Endothelial cell (in vitro differentiated cells): ENCODE measurements at regions not wholly inside any gene's neighbourhood (a gene's known extent, or its start where the extent isn't known, plus 50 kb on each side); places are given as distances from the start of the nearest gene placed in this dataset.

ENCODE experiments used
- DNase-seq: peaks from one replicate; pipeline ENCODE4 v3.0.0; 2021; ENCODE audit warnings: low spot score
- H3K27ac Mint-ChIP-seq: one replicate; pipeline ENCODE4 v1.8.0; 2021; ENCODE audit warnings: mixed read lengths, inconsistent platforms; ENCODE audit not compliant: unreplicated experiment
- H3K27me3 Mint-ChIP-seq: one replicate; pipeline ENCODE4 v1.8.0; 2021; ENCODE audit warnings: mild to moderate bottlenecking, moderate library complexity, mixed read lengths, inconsistent platforms; ENCODE audit not compliant: unreplicated experiment
- H3K36me3 Mint-ChIP-seq: one replicate; pipeline ENCODE4 v1.8.0; 2021; ENCODE audit warnings: mild to moderate bottlenecking, low read depth, mixed read lengths, inconsistent platforms; ENCODE audit not compliant: unreplicated experiment
- H3K4me1 Mint-ChIP-seq: one replicate; pipeline ENCODE4 v1.8.0; 2021; ENCODE audit warnings: mild to moderate bottlenecking, mixed read lengths, inconsistent platforms; ENCODE audit not compliant: unreplicated experiment
- H3K4me3 Mint-ChIP-seq: one replicate; pipeline ENCODE4 v1.8.0; 2021; ENCODE audit warnings: mild to moderate bottlenecking, mixed read lengths, inconsistent platforms; ENCODE audit not compliant: unreplicated experiment
- H3K9me3 Mint-ChIP-seq: one replicate; pipeline ENCODE4 v1.8.0; 2021; ENCODE audit warnings: mixed read lengths, inconsistent platforms; ENCODE audit not compliant: unreplicated experiment
- CTCF ChIP-seq: fragments of 200-600 bp; sonication (generic); IDR thresholded peaks from one replicate; pipeline ENCODE4 v1.5.0; 2021; ENCODE audit warnings: antibody characterized with exemption; ENCODE audit not compliant: unreplicated experiment

- Mint-ChIP-seq H3K4me1 (no peaks in the 10 kb centered on the region), H3K27me3 (peaks cover 2% of the 10 kb centered on the region), H3K27ac (no peak overlapping the region), H3K36me3 (no peaks in the 10 kb centered on the region), H3K4me3 (no peak overlapping the region), H3K9me3 (no peaks in the 10 kb centered on the region)
- TF ChIP-seq CTCF: no peak
- DNase-seq: no peak
Observed at GRCh38 chr13:26838821-26839220, 78.2 kb upstream of the GPR12 start.

DNA sequence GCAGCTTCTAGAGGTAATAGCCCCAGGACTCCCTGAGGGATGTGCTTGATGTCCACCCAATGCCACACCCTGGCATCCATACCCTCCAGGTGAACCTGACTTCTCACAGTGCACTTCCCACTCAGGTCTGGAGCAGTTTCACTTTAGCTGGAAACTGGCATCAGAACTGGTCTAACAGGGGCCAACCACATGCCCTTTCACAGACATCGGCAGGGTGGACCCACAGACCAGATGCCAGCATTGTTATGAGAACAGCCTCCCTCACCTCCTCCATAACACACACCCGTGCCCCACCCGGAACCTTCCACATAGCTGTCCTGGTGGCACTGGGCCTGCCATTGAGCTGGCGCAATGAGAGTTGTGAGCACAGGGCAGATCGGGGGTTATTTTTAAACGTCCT is 77.4 kb upstream of the GPR12 start:
- Mint-ChIP-seq H3K36me3 (no peaks in the 10 kb centered on the region), H3K9me3 (no peaks in the 10 kb centered on the region), H3K27ac (no peak overlapping the region), H3K27me3 (peaks cover 2% of the 10 kb centered on the region), H3K4me1 (no peaks in the 10 kb centered on the region), H3K4me3 (no peak overlapping the region)
- TF ChIP-seq CTCF: no peak
- DNase-seq: no peak

- DNase-seq: no peak
- Mint-ChIP-seq H3K4me3 (no peak overlapping the region), H3K36me3 (no peaks in the 10 kb centered on the region), H3K9me3 (no peaks in the 10 kb centered on the region), H3K4me1 (no peaks in the 10 kb centered on the region), H3K27ac (no peak overlapping the region), H3K27me3 (peaks cover 2% of the 10 kb centered on the region)
- no peak for TF ChIP-seq CTCF
Observed at GRCh38 chr13:26837102-26837501, 76.5 kb upstream of the GPR12 start.

DNA sequence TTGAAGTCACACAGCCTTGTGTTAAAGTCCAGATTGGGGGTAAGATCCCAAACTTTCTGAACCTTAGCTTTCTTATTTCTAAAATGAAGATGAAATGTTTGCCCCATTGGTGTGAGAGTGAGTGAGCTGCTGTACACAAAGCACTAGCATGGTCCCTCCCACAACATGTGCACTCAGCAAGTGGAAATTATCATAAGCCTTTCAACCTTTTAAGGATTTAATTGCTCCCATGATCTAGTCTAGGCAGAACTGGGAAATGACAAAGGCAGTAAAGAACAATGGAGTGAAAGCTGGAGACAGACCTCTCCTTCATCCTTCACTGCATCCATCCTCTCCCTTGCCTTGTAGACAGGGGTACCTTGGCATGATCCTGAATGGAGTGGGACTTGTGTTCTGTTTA is 76.0 kb upstream of the GPR12 start:
- no peaks in the 10 kb centered on the region for H3K36me3 Mint-ChIP-seq
- H3K9me3 Mint-ChIP-seq: no peaks in the 10 kb centered on the region
- no peaks in the 10 kb centered on the region for H3K4me1 Mint-ChIP-seq
- no peak for DNase-seq
- H3K4me3 Mint-ChIP-seq: no peak overlapping the region
- H3K27ac Mint-ChIP-seq: no peak overlapping the region
- TF ChIP-seq CTCF: no peak
- H3K27me3 Mint-ChIP-seq: peaks cover 2% of the 10 kb centered on the region

DNA sequence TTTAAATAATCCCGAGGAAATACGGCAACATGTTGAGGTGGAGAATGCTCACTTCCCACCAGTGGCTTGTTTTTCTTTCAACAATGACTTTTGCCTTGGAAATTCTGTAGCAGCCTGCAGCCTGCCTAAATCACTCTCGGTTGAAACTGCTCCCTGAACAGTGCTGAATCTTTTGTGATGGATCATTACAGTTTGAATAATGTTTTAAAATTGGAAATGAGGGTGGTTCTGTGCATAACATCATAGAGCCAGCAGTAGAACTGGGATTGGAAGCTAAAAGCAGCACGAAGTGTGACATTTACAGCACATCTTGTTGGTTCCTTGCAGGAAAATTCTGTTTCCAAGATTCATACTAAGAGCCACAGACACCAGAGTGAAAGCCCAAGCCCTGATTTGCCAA is 74.1 kb upstream of the GPR12 start:
- no peaks in the 10 kb centered on the region for H3K9me3 Mint-ChIP-seq
- no peaks in the 10 kb centered on the region for H3K4me1 Mint-ChIP-seq
- H3K27me3 Mint-ChIP-seq: peaks cover 6% of the 10 kb centered on the region
- no peak for DNase-seq
- no peak overlapping the region for H3K27ac Mint-ChIP-seq
- H3K36me3 Mint-ChIP-seq: no peaks in the 10 kb centered on the region
- TF ChIP-seq CTCF: no peak
- no peak overlapping the region for H3K4me3 Mint-ChIP-seq
